Activated CD4-positive, alpha-beta T cell treated with anti-CD3 and anti-CD28 coated beads, Interleukin-10, Interleukin-2, amounts not matched to agents 100 ng/mL and 50 ng/mL, durations not matched to agents 16 hours and 8 hours (primary cell): ENCODE measurements at regions not wholly inside any gene's neighbourhood (a gene's known extent, or its start where the extent isn't known, plus 50 kb on each side); places are given as distances from the start of the nearest gene placed in this dataset.
"Not testable (repeated sequence)": the region's sequence is repeated elsewhere in the genome, so short reads cannot be mapped to it uniquely, and the experiment has no call there.

Experiments used
- DNase-seq: peaks from one replicate; pipeline ENCODE4 v3.0.0-alpha.2; 2020

- DNase-seq: no peak
Observed at GRCh38 chr22:23500508-23501260, 79.4 kb downstream of the IGLL1 start.

- DNase-seq: no peak
Observed at GRCh38 chr22:23499845-23500500, 80.1 kb downstream of the IGLL1 start.

- no peak for DNase-seq
Observed at GRCh38 chr22:23498811-23499798, 81.0 kb downstream of the IGLL1 start.

- not testable (repeated sequence) for DNase-seq
Observed at GRCh38 chr22:23497889-23498288, 82.2 kb downstream of the IGLL1 start.

- no peak for DNase-seq
Observed at GRCh38 chr22:23497016-23497885, 82.8 kb downstream of the IGLL1 start.

GRCh38 chr22:23496445-23496833, 83.7 kb downstream of the IGLL1 start:
- DNase-seq: no peak

- DNase-seq: no peak
Observed at GRCh38 chr22:23495614-23496444, 84.3 kb downstream of the IGLL1 start.

- DNase-seq: no peak
Observed at GRCh38 chr22:23494930-23495266, 85.2 kb downstream of the IGLL1 start.

- no peak for DNase-seq
Observed at GRCh38 chr22:23485490-23485889, 94.6 kb downstream of the IGLL1 start.

GRCh38 chr22:23484651-23485050, 95.4 kb downstream of the IGLL1 start:
- DNase-seq: no peak

- DNase-seq: no peak
Observed at GRCh38 chr22:23481369-23481768, 98.7 kb downstream of the IGLL1 start.

- DNase-seq: no peak
Observed at GRCh38 chr22:23478175-23478574, 101.9 kb downstream of the IGLL1 start.

- DNase-seq: not testable (repeated sequence)
Observed at GRCh38 chr22:23474531-23474930, 105.6 kb downstream of the IGLL1 start.

GRCh38 chr22:23473901-23474300, 106.2 kb downstream of the IGLL1 start:
- DNase-seq: no peak

GRCh38 chr22:23472376-23472775, 107.7 kb downstream of the IGLL1 start:
- not testable (repeated sequence) for DNase-seq

GRCh38 chr22:23471698-23472097, 108.4 kb downstream of the IGLL1 start:
- DNase-seq: no peak

- DNase-seq: no peak
Observed at GRCh38 chr22:23470811-23471389, 109.2 kb downstream of the IGLL1 start.

- DNase-seq: no peak
Observed at GRCh38 chr22:23467721-23468294, 112.3 kb downstream of the IGLL1 start.

- no peak for DNase-seq
Observed at GRCh38 chr22:23466351-23466750, 113.7 kb downstream of the IGLL1 start.

- DNase-seq: not testable (repeated sequence)
Observed at GRCh38 chr22:23464796-23465195, 115.3 kb downstream of the IGLL1 start.
